ENCODE measurements at regions not wholly inside any gene's neighbourhood (a gene's known extent, or its start where the extent isn't known, plus 50 kb on each side); places are given as distances from the start of the nearest gene placed in this dataset.

- H3K4me3 Mint-ChIP-seq, result no peak overlapping the region
- ATAC-seq, result no peak
- H3K9me3 Mint-ChIP-seq, result peaks cover 5% of the 10 kb centered on the region
- H3K27me3 Mint-ChIP-seq, result peaks cover 23% of the 10 kb centered on the region
- no peaks in the 10 kb centered on the region for H3K36me3 Mint-ChIP-seq
- peaks cover 8% of the 10 kb centered on the region for H3K4me1 Mint-ChIP-seq
- H3K27ac Mint-ChIP-seq, result no peak overlapping the region
Measured at GRCh38 chr4:185885604-185886003, 73.6 kb upstream of the SORBS2 start.

- peaks cover 8% of the 10 kb centered on the region for H3K4me1 Mint-ChIP-seq
- H3K27ac Mint-ChIP-seq, result no peak overlapping the region
- no peak overlapping the region for H3K4me3 Mint-ChIP-seq
- peak; percentile 56 for ATAC-seq
- peaks cover 29% of the 10 kb centered on the region for H3K27me3 Mint-ChIP-seq
- peaks cover 5% of the 10 kb centered on the region for H3K9me3 Mint-ChIP-seq
- H3K36me3 Mint-ChIP-seq, result no peaks in the 10 kb centered on the region
Measured at GRCh38 chr4:185886832-185887524, 75.0 kb upstream of the SORBS2 start.

GRCh38 chr4:185888676-185889075, 76.7 kb upstream of the SORBS2 start:
- H3K27me3 Mint-ChIP-seq, result peaks cover 46% of the 10 kb centered on the region
- no peak for ATAC-seq
- peaks cover 8% of the 10 kb centered on the region for H3K4me1 Mint-ChIP-seq
- no peak overlapping the region for H3K4me3 Mint-ChIP-seq
- H3K9me3 Mint-ChIP-seq, result peaks cover 5% of the 10 kb centered on the region
- no peaks in the 10 kb centered on the region for H3K36me3 Mint-ChIP-seq
- no peak overlapping the region for H3K27ac Mint-ChIP-seq

GRCh38 chr4:185889585-185889984, 77.6 kb upstream of the SORBS2 start:
- Mint-ChIP-seq H3K9me3 (peaks cover 5% of the 10 kb centered on the region), H3K27ac (no peak overlapping the region), H3K27me3 (peaks cover 54% of the 10 kb centered on the region), H3K4me1 (peaks cover 8% of the 10 kb centered on the region), H3K36me3 (no peaks in the 10 kb centered on the region), H3K4me3 (no peak overlapping the region)
- ATAC-seq, result no peak

- no peaks in the 10 kb centered on the region for H3K36me3 Mint-ChIP-seq
- H3K27me3 Mint-ChIP-seq, result peaks cover 55% of the 10 kb centered on the region
- H3K4me1 Mint-ChIP-seq, result peaks cover 8% of the 10 kb centered on the region
- no peak for ATAC-seq
- peaks cover 5% of the 10 kb centered on the region for H3K9me3 Mint-ChIP-seq
- no peak overlapping the region for H3K27ac Mint-ChIP-seq
- no peak overlapping the region for H3K4me3 Mint-ChIP-seq
Measured at GRCh38 chr4:185890196-185890595, 78.2 kb upstream of the SORBS2 start.

GRCh38 chr4:185892165-185892564, 80.2 kb upstream of the SORBS2 start:
- Mint-ChIP-seq H3K27ac (no peak overlapping the region), H3K9me3 (peaks cover 5% of the 10 kb centered on the region), H3K27me3 (peaks cover 75% of the 10 kb centered on the region), H3K4me3 (no peak overlapping the region), H3K36me3 (no peaks in the 10 kb centered on the region), H3K4me1 (peaks cover 11% of the 10 kb centered on the region)
- no peak for ATAC-seq

- no peak overlapping the region for H3K4me3 Mint-ChIP-seq
- no peaks in the 10 kb centered on the region for H3K36me3 Mint-ChIP-seq
- peaks cover 18% of the 10 kb centered on the region for H3K4me1 Mint-ChIP-seq
- H3K27me3 Mint-ChIP-seq, result peaks cover 80% of the 10 kb centered on the region
- ATAC-seq, result no peak
- H3K27ac Mint-ChIP-seq, result no peak overlapping the region
- H3K9me3 Mint-ChIP-seq, result peaks cover 1% of the 10 kb centered on the region
Measured at GRCh38 chr4:185893500-185893899, 81.5 kb upstream of the SORBS2 start.

GRCh38 chr4:185894481-185894880, 82.5 kb upstream of the SORBS2 start:
- Mint-ChIP-seq H3K4me1 (peaks cover 21% of the 10 kb centered on the region), H3K4me3 (no peak overlapping the region), H3K36me3 (no peaks in the 10 kb centered on the region), H3K27me3 (peaks cover 80% of the 10 kb centered on the region), H3K9me3 (no peaks in the 10 kb centered on the region), H3K27ac (no peak overlapping the region)
- ATAC-seq, result no peak

- no peak overlapping the region for H3K27ac Mint-ChIP-seq
- ATAC-seq, result no peak
- H3K27me3 Mint-ChIP-seq, result peaks cover 80% of the 10 kb centered on the region
- H3K9me3 Mint-ChIP-seq, result no peaks in the 10 kb centered on the region
- H3K36me3 Mint-ChIP-seq, result no peaks in the 10 kb centered on the region
- peaks cover 21% of the 10 kb centered on the region for H3K4me1 Mint-ChIP-seq
- H3K4me3 Mint-ChIP-seq, result no peak overlapping the region
Measured at GRCh38 chr4:185895351-185895750, 83.4 kb upstream of the SORBS2 start.

- H3K9me3 Mint-ChIP-seq, result no peaks in the 10 kb centered on the region
- no peak overlapping the region for H3K4me3 Mint-ChIP-seq
- H3K4me1 Mint-ChIP-seq, result peaks cover 21% of the 10 kb centered on the region
- ATAC-seq, result no peak
- H3K36me3 Mint-ChIP-seq, result no peaks in the 10 kb centered on the region
- H3K27ac Mint-ChIP-seq, result no peak overlapping the region
- H3K27me3 Mint-ChIP-seq, result peaks cover 75% of the 10 kb centered on the region
Measured at GRCh38 chr4:185895866-185896265, 83.9 kb upstream of the SORBS2 start.

GRCh38 chr4:185896817-185897488, 85.0 kb upstream of the SORBS2 start:
- peaks cover 21% of the 10 kb centered on the region for H3K4me1 Mint-ChIP-seq
- H3K27ac Mint-ChIP-seq, result no peak overlapping the region
- H3K36me3 Mint-ChIP-seq, result no peaks in the 10 kb centered on the region
- no peak overlapping the region for H3K4me3 Mint-ChIP-seq
- ATAC-seq, result peak; percentile 59
- peaks cover 72% of the 10 kb centered on the region for H3K27me3 Mint-ChIP-seq
- no peaks in the 10 kb centered on the region for H3K9me3 Mint-ChIP-seq

- no peak for ATAC-seq
- Mint-ChIP-seq H3K27me3 (peaks cover 57% of the 10 kb centered on the region), H3K36me3 (no peaks in the 10 kb centered on the region), H3K4me3 (no peak overlapping the region), H3K9me3 (no peaks in the 10 kb centered on the region), H3K4me1 (peaks cover 21% of the 10 kb centered on the region), H3K27ac (no peak overlapping the region)
Measured at GRCh38 chr4:185898413-185898812, 86.4 kb upstream of the SORBS2 start.

GRCh38 chr4:185899833-185900232, 87.8 kb upstream of the SORBS2 start:
- H3K27me3 Mint-ChIP-seq, result peaks cover 46% of the 10 kb centered on the region
- H3K27ac Mint-ChIP-seq, result no peak overlapping the region
- no peak for ATAC-seq
- H3K36me3 Mint-ChIP-seq, result no peaks in the 10 kb centered on the region
- no peak overlapping the region for H3K4me3 Mint-ChIP-seq
- no peaks in the 10 kb centered on the region for H3K9me3 Mint-ChIP-seq
- H3K4me1 Mint-ChIP-seq, result peaks cover 21% of the 10 kb centered on the region

GRCh38 chr4:185902654-185903053, 90.7 kb upstream of the SORBS2 start:
- Mint-ChIP-seq H3K36me3 (no peaks in the 10 kb centered on the region), H3K9me3 (no peaks in the 10 kb centered on the region), H3K27ac (no peak overlapping the region), H3K4me1 (peaks cover 9% of the 10 kb centered on the region), H3K4me3 (no peak overlapping the region), H3K27me3 (peaks cover 21% of the 10 kb centered on the region)
- ATAC-seq, result no peak

GRCh38 chr4:185903205-185903604, 91.2 kb upstream of the SORBS2 start:
- H3K27me3 Mint-ChIP-seq, result peaks cover 20% of the 10 kb centered on the region
- H3K4me1 Mint-ChIP-seq, result peaks cover 7% of the 10 kb centered on the region

GRCh38 chr4:185904381-185904780, 92.4 kb upstream of the SORBS2 start:
- no peaks in the 10 kb centered on the region for H3K9me3 Mint-ChIP-seq
- H3K4me1 Mint-ChIP-seq, result no peaks in the 10 kb centered on the region
- H3K4me3 Mint-ChIP-seq, result no peak overlapping the region
- H3K27me3 Mint-ChIP-seq, result peaks cover 10% of the 10 kb centered on the region
- ATAC-seq, result no peak
- H3K36me3 Mint-ChIP-seq, result no peaks in the 10 kb centered on the region
- no peak overlapping the region for H3K27ac Mint-ChIP-seq

More at GRCh38 chr4:185903205-185903604, 91.2 kb upstream of the SORBS2 start:
- Mint-ChIP-seq H3K27ac (no peak overlapping the region), H3K36me3 (no peaks in the 10 kb centered on the region), H3K9me3 (no peaks in the 10 kb centered on the region), H3K4me3 (no peak overlapping the region)
- ATAC-seq, result no peak

Measured in stimulated activated memory B cell treated with anti-CD40 and anti-IgM and Interleukin-4, amounts not matched to agents 10 μg/mL and 1 μg/mL and 100 μg/mL, for 72 hours (primary cell).